AG20443 (cell line): ENCODE measurements at regions not wholly inside any gene's neighbourhood (a gene's known extent, or its start where the extent isn't known, plus 50 kb on each side); places are given as distances from the start of the nearest gene placed in this dataset.
"Not testable (repeated sequence)": the region's sequence is repeated elsewhere in the genome, so short reads cannot be mapped to it uniquely, and the experiment has no call there.

Experiments
- DNase-seq: peaks from one replicate; pipeline ENCODE4 v3.0.0; 2012; ENCODE audit warnings: low spot score, mixed read lengths

DNA sequence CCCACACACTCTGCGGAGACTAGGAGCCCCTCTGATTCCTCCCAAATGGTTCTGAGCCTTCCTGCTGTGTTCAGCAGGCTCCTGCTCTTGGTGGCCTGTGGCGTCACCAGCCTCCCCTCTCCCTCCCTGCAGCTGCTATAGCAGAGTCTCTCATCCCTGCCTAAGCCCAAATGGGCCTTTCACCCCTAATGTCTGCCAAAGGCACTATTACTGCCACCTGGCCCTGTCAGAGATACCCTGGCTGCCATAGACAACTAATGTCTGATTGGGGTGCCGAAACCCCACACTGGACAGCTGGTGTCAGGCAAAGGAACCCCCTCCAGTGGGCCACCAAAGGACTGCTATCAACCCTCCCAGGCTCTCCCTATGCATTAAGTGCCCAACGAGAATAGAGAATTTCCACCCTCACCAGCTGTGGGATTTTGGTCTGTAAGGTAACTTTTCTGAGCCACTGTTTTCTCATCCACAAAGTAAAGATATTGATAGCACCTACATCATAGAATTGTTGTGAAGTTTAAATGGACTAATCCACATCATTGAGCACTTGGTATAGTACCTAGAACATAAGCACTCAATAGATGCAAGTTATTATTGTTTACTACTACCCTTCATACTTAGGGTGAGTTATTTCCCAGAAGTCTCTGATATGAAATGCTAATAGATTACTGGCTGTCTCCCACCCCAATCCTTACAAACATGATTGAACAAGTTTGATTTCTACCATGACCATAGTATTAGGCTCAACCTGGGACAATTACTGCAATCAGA is 421.3 kb downstream of the MID1IP1 start:
- DNase-seq = no peak

DNA sequence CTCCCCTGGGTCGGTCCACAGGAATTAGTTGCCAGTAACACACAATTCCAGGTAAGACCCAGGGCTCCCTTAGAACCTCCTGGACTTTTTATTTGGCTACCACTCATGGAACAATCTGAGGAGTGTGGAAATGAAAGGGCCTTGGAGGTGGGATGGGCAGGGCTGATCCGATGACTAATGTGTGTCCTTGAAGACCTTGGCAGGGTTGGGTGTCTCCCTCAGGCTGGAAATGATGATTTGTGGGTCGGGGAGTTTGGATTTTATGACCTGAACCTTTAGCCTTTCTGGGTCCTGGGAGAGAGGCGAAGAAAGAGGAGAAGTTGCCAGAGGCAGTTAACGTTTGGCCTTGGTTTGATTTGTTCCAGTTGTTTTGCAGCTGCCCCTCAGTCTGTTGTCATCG is 425.0 kb downstream of the MID1IP1 start:
- no peak for DNase-seq

DNA sequence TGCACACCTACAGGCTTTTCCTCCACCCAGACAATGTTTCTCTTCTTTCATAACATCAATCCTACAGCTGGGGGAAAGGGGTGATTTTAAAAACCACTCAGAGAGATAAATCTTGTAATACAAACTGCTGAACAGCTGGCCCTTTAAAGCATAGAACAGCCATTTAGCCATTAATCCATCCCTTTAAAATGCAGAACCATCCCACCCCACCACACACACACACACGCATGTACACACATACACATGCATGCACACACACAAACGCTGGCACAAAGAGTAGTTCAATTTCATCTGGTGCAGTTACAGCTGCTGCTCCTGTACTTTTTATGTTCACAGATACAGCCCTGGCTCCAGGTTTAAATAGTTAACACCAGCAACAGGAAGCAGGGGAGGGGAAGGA is 426.1 kb downstream of the MID1IP1 start:
- DNase-seq = no peak

DNA sequence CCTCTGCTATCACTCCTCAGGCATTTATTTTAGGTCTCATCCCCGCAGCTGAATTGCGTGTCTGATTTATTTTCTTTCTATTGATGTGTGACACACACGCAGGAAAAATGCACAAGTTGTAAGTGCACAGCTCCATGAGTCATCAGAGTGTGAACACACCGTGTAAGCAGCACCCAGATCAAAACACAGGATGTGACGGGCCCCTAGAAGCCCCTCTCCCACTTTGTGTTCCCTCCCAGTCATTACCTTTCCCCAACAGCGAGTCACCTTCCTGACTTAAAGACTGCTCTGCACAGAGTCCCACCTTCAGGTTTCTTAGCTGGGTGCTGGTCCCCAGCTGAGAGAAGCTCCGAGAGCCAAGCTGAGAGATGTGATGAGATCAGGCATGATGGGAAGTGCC is 436.7 kb downstream of the MID1IP1 start:
- DNase-seq = no peak

DNA sequence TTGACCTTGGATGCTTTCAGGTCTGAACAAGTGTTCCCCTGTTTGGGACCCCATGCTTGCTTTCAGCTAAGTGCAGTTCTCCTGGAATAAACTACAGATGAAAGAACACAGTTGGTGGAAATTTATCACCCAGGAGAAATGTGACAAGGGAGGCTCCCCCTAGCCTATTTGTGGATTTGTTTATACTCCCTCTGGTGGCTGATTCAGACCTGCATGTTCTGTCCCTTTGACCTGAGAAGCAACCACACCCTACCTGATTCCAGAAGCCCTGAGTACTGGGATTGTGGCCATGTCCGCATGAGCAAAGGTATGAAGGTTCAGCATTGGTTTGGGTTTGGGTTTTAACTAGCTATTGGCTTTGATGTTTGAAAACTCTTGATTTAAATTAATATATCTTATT is 440.9 kb downstream of the MID1IP1 start:
- peak; percentile 7 for DNase-seq

DNA sequence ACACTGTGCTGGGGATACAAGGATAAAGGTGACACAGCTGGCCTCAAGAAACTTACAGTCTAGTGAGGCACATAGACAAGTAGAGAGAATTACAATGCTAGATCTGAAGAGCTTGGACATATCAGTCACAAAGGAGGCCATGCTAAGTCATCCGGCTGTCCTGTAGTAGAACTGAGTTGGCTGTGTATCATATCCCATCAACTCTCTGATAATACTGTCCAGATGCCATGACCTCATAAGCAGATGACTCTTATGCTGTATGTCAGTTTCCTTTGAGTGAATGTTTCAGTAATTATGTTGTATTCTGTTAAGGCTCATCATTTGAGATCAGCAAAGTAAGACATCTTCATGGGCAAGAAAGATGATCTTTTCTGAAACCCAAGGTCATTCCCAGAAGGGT is 442.9 kb downstream of the MID1IP1 start:
- no peak for DNase-seq

DNA sequence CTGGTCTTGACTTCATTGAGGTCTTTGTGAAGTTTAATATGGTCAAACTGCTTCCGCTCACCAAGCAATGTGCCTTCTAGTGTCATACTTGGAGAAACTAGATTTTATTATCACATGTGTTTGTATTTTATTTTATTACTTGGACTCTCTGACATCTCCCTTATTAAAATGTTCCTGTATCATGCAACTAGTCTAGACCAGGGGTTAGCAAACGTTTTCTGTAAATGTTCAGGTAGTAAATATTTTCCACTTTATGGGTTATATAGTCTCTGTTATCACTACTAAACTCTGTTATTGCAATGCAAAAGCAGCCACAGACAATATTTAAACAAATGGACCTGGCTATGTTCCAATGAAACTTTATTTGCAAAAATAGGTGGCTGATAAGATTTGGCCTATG is 443.8 kb downstream of the MID1IP1 start:
- DNase-seq = no peak

DNA sequence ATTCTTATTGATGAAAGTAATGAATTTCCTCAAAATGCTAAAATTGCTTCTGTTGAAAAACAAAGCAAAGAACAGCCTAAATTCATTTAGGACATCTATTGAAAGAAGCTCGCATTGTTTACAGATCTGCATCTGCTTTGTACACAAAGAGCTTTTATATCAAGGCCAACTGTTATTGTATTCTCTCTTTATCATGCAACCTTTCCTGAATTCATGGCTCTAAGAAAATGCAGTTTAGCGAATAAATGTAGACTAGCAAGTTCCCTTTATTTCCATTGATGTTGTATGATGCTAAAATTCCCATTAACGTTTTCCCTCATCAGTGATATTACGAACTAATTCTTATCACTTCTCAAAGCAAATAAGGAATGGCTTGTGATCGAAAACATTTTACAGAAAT is 446.3 kb downstream of the MID1IP1 start:
- DNase-seq = no peak

DNA sequence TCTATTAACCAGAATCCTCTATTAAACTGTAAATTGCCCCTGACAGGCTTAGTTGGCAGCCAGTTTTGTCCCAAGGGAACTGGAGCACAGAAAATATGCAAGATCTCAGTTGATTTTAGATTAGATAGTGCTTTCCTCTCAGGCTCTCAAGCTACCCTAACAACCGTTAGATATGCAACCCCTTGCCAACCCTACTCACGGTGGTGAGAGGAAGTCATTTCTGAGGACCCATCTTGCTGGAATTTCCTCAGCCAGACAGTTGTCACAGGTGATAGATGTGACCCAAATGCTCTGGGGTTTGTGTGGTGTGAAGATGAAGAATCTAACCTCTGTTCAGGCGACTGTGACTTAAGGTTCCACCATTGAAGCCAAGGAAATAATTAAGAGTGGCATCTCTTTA is 447.1 kb downstream of the MID1IP1 start:
- DNase-seq = no peak

DNA sequence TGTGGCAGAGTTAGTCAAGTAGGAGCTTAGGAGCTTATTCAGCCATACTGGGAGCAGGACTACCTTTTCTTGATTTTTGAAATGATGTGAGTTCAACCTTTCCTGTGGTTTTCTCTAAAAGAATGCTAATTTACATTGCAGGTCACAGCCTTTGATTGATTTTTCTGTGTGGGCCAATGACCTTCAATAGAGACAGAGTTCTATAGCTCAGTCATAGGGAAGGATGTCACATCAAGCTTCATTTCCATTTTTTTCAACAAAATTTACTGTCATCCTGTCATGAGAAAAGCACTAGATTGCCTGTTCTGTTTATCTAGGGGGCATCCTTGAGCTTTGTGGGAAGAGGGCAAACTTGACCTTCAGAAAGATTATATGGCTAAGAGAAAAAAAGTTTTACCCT is 448.7 kb downstream of the MID1IP1 start:
- DNase-seq = no peak

DNA sequence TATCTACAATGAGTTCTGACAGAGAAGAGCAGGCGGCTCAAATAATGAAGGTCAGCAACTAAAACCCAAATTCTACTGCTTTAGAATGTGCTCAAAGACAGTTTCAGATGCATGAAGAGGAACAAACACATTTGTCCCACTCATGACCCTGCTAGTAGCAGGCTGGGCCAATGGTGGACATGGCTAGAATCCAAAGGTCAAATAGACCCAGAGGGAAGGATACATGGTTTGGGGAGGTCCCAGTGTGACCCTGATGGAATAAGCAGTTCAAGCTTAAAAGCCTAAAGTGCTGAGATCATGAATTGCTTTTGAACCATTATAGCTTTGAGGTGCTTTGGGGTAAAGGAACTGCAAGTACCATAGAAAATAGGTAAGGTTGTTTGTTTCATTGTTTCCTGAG is 450.7 kb downstream of the MID1IP1 start:
- DNase-seq = no peak

DNA sequence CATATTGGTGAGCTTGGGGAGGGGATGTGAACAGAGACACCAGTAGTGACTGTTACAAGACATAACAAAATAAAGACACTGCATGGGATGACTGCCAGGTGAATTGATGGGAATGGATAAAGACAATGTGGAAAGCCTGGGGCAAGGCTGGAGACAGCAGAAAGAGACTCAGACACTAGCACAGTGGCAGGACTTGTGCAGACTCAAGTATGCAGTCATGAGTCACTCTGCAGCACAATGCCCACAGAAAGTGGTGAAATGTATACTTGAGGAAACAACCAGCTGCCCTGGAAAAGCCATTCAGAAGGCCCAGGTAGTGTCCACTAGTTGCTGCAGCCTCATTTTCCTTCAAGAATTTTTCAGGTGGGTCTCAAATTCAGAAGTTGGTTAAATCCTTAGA is 452.3 kb downstream of the MID1IP1 start:
- peak; percentile 11 for DNase-seq

DNA sequence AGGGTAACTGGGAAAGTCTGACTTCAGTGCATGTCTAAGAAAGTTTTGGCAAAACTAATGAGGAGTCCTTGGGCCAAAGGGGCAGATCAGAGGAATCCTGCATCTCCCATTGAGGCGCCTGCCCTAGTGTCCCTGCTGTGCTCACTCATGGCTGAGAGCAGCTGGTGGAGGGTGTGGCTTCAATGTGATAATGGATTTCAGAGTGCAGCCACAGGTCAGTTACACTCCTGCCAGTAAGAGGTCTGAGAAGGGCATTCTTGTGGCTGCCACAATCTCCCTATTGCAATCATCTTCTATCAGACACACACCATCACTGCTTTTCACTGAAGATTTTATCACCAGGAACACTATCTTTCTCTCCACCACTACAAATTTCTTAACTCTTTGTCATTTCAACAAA is 457.1 kb downstream of the MID1IP1 start:
- DNase-seq = peak; percentile 16

DNA sequence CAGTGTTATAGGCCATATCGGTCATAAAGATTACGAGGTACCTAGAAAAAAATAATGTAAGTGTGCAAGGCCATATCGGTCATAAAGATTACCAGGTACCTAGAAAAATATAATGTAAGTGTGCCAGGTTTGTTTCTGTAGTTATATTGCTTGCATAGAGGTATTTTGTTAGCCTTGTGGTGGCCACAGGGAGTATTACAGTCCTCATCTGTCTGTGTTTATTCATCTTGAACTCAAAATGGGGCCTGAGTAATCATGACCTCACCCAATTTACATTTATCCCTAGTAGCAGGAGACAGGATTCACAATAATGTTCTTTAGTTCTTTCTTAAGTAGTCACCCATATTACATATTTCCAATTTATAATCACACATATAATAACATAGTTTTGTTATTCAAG is 459.7 kb downstream of the MID1IP1 start:
- DNase-seq = no peak

DNA sequence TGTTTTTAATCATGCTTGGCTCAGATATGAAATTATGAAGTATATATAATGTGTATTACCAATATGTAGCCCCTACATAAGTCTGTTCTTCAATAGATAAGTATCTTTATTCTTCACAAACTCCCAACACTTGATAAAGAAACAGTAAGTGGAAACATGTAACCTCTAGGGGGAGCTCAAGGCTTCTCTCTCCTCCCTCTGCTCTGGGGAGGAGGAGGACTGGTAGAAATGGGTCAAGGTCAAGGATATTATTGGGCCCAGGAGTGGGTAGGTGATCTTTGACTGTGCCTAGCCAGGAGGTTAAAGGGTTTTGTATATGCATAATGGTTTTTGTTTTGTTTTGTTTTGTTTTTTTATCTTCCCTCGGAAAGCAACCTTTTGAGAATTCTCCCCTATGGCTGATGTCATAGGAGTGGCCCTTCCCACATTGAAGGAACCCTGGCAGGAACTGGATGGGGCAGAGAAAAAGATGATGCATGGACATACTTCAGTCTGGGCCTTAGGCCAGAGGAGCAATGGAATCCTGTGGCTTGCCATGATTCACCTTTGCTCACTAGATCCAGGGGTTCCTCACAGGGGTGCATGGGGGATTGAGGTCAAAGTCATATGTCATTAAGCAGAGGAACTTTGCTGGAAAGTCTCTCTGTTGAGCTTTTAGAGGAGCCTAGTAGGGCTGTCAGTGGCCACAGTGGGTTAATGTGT is 460.3 kb downstream of the MID1IP1 start:
- peak; percentile 54 for DNase-seq

DNA sequence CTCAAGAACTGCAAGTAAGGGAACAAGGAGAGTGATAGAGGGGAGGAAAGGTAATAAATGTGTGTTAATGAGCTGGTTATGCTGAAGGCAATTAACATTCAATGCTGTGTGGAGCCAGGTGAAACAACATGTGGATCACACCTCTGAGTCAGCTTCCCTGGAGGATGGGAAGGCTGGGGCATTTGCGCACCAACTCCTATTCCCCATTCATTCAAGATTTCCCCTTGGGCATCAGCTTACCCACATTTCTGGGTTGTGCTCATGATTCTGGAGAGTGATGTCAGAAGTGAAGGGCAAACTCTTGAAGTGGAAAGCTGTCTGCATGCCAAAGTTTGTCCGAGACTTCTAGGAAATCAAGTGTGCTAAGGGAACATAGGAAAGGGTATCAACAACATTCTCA is 461.4 kb downstream of the MID1IP1 start:
- DNase-seq = no peak

DNA sequence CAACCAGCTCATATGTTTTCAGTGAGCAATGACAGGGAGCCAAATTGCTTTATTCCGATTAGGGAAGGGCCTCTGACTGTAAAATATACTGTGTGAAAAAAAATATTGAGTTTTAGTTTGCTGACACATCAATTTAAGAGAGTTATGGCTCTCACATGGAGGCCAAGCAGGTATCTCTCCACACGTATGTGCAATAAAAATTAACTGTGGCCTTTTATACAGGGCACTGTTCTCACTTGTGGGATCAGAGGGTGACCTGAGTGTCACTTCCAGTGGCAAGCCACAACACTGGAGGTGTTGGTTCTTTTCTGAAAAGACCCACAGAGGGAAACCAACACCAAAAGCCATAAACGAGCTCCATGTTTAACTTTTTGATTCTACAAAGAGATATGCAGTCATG is 462.8 kb downstream of the MID1IP1 start:
- no peak for DNase-seq

DNA sequence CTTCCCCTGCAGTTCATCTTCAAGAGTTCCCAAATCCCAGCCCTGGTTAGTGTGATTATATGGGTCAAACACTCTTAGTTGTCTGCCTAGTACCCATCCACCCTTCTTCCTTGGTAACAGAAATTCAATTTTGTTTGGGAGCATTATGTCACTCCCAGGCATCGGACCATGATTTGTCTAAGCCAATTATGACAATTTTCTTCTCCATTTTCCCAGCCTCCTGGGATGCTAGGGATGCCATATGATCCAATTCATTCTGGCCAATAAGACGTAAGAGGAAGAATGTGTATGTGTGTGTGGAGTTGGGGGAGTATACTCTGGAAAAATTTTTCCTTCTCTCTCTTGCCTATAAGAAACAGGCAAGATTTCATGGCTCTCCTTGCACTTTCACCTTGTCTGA is 465.9 kb downstream of the MID1IP1 start:
- DNase-seq = no peak

DNA sequence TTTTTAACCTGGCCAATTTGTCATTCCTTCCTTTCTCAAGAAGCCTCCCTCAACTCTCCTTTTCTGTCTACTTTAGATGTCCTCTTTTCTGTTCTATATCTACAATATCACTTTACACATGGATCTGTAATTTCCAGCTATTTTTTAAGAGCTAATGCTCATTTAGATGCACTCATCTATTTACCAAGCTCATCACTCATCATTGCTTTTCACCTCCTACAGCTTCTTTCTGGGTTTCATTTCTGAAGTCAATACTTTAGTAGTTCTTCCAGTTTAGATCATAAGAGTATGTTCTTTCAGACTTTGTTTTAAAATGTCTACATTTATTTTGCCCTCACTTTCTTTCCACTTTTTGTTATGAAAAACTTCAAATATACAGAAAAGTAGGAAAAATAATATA is 466.9 kb downstream of the MID1IP1 start:
- no peak for DNase-seq

DNA sequence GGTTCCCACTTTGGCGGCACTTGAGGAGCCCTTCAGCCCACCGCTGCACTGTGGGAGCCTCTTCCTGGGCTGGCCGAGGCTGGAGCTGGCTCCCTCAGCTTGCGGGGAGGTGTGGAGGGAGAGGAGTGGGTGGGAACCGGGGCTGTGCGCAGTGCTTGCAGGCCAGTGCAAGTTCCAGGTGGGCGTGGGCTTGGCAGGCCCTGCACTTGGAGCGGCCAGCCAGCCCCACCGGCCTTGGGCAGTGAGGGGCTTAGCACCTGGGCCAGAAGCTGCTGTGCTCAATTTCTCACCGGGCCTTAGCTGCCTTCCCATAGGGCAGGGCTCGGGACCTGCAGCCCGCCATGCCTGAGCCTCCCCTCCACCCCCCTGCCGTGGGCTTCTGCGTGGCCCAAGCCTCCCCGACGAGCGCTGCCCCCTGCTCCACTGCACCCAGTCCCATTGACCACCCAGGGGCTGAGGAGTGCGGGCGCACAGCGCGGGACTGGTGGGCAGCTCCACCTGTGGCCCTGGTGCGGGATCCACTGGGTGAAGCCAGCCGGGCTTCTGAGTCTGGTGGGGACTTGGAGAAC is 474.3 kb downstream of the MID1IP1 start:
- DNase-seq = no peak

DNA sequence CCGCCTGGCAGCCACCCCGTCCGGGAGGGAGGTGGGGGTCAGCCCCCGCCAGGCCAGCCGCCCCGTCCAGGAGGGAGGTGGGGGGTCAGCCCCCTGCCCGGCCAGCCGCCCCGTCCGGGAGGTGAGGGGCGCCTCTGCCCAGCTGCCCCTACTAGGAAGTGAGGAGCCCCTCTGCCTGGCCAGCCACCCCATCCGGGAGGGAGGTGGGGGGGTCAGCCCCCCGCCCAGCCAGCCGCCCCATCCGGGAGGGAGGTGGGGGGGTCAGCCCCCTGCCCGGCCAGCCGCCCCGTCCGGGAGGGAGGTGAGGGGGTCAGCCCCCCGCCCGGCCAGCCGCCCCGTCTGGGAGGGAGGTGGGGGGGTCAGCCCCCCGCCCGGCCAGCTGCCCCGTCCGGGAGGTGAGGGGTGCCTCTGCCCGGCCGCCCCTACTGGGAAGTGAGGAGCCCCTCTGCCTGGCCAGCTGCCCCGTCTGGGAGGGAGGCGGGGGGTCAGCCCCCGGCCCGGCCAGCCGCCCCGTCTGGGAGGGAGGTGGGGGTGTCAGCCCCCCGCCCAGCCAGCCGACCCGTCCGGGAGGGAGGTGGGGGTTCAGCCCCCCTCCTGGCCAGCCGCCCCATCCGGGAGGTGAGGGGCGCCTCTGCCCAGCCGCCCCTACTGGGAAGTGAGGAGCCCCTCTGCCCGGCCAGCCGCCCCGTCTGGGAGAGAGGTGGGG is 476.6 kb downstream of the MID1IP1 start:
- DNase-seq = not testable (repeated sequence)

DNA sequence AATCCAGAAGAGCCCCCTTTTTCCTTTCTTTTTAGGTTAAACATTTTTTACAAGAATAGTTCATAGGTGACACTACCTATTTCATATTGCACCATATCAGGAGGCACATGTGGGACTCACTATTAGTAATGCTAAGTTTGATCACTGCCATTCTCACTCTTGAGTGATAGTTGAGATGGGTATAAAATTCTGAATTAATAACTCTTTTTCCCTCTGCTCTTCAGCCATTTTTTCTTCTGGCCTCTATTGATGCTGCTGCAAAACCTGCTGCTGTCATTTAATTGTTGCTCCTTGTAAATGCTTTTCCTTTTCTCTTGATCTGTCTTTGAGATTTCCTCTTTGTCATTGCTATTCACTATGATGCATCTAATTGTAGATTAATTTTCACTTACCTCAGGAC is 482.0 kb downstream of the MID1IP1 start:
- no peak for DNase-seq

DNA sequence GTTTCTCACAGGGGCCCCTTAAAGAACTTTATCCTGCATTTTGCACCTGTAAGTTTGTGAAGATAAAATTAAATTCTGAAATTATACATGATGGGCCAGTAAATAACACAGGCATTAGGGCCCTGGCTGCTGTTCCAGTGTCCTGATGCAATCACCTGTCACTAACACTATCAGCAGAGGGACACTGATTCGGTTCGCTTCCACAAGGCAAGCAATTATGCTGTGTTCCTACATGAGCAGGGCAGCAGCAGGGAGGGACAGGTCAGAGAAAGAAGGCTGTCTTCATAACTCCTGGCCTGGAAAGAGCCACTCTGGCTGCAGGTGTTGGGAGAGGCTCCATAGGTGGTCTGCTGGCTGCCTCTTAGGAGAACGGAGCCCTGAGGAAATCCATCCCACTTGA is 487.3 kb downstream of the MID1IP1 start:
- no peak for DNase-seq
